ENCODE measurements at regions not wholly inside any gene's neighbourhood (a gene's known extent, or its start where the extent isn't known, plus 50 kb on each side); places are given as distances from the start of the nearest gene placed in this dataset.

DNA sequence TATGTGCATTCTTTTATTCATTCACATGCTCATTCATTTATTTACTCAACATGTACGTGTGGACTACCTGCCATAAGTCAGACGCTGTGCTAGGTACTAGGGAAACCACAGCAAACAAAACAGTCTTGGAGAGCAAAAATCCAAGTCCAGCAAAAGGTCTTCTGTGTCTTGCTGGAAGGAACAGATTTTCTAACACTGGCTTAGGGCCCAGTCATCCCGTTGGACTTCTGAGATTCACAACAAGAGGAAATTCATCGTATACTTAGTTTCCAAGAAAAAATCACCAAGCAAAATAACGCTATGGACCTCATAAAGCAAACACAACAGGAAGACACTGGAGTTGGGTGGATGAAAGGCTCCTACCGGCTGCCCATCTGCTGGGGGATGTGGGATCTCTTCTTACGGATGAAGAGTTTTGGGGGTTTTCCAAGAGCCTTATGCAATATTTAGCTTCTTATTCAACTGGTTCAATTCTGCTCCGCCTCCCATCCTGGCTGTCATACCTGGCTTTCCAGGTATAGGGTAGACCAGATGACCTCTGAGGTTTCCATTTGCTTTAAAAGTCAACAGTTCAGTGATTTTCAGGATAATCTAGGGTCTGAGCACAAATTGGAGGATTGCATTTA lies 262.7 kb downstream of the HAUS1 start:
- TF ChIP-seq EZH2phosphoT487 (IDR thresholded peaks at IDR 0.05; ENCODE audit: borderline replicate concordance, low read length) = no peak
- TF ChIP-seq, protein P1, sequence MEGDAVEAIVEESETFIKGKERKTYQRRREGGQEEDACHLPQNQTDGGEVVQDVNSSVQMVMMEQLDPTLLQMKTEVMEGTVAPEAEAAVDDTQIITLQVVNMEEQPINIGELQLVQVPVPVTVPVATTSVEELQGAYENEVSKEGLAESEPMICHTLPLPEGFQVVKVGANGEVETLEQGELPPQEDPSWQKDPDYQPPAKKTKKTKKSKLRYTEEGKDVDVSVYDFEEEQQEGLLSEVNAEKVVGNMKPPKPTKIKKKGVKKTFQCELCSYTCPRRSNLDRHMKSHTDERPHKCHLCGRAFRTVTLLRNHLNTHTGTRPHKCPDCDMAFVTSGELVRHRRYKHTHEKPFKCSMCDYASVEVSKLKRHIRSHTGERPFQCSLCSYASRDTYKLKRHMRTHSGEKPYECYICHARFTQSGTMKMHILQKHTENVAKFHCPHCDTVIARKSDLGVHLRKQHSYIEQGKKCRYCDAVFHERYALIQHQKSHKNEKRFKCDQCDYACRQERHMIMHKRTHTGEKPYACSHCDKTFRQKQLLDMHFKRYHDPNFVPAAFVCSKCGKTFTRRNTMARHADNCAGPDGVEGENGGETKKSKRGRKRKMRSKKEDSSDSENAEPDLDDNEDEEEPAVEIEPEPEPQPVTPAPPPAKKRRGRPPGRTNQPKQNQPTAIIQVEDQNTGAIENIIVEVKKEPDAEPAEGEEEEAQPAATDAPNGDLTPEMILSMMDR (IDR thresholded peaks at IDR 0.05; ENCODE audit: low read depth, low read length, poor library complexity, severe bottlenecking) = no peak
- Histone ChIP-seq H3K9me2 (replicated peaks; ENCODE audit: control insufficient read depth, low read length) (no peaks in the 10 kb centered on the region), H4K20me1 (ENCODE audit: control insufficient read depth, insufficient read depth, low read depth, low read length) (no peaks in the 10 kb centered on the region), H3F3A (ENCODE audit: control insufficient read depth, insufficient read depth) (no peaks in the 10 kb centered on the region), H3K27me3 (ENCODE audit: control insufficient read depth, low read length) (no peaks in the 10 kb centered on the region; the same call in 1 of the 2 replicates), H3K79me2 (ENCODE audit: control insufficient read depth, low read length) (no peaks in the 10 kb centered on the region), H3K36me3 (ENCODE audit: control insufficient read depth, low read length) (no peaks in the 10 kb centered on the region), H3K4me1 (ENCODE audit: control insufficient read depth, low read length) (no peaks in the 10 kb centered on the region), H3K27ac (ENCODE audit: low read depth, low read length) (no peak overlapping the region), H3K9me3 (ENCODE audit: control insufficient read depth, insufficient read depth, low read length) (peaks cover 12% of the 10 kb centered on the region; the same call in 1 of the 2 replicates), H3K4me2 (ENCODE audit: low read length) (no peak overlapping the region), H3K4me3 (ENCODE audit: low read length) (no peak overlapping the region)

DNA sequence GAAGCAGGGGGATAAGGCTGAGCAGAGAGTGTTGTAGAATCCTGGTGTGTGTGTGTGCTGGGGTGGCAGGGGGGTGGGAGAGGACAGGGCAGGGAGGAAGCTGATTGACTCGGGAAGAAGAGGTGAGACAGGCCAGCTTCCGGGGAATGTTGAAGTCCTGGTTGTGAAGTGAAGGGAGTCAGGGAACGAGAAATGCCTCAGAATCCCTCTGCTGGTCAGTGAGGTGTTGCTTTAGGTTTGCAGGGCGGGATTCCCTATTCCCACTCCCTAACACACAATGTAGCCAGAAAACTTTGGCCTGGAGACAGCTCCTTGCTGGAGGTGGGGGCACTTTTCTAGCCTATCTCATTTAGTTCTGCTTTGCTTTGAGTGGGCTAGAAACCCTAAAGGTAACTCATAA lies 265.1 kb downstream of the HAUS1 start:
- Histone ChIP-seq H3K27me3 (ENCODE audit: control insufficient read depth, low read length) (no peaks in the 10 kb centered on the region; the same call in 1 of the 2 replicates), H3K4me1 (ENCODE audit: control insufficient read depth, low read length) (no peaks in the 10 kb centered on the region), H3K9me2 (replicated peaks; ENCODE audit: control insufficient read depth, low read length) (no peaks in the 10 kb centered on the region), H3K79me2 (ENCODE audit: control insufficient read depth, low read length) (no peaks in the 10 kb centered on the region), H3K27ac (ENCODE audit: low read depth, low read length) (no peak overlapping the region), H3K9me3 (ENCODE audit: control insufficient read depth, insufficient read depth, low read length) (peaks cover 12% of the 10 kb centered on the region; the same call in 1 of the 2 replicates), H3F3A (ENCODE audit: control insufficient read depth, insufficient read depth) (no peaks in the 10 kb centered on the region), H3K4me2 (ENCODE audit: low read length) (no peak overlapping the region), H3K36me3 (ENCODE audit: control insufficient read depth, low read length) (no peaks in the 10 kb centered on the region), H3K4me3 (ENCODE audit: low read length) (no peak overlapping the region), H4K20me1 (ENCODE audit: control insufficient read depth, insufficient read depth, low read depth, low read length) (no peaks in the 10 kb centered on the region)
- TF ChIP-seq EZH2phosphoT487 (IDR thresholded peaks at IDR 0.05; ENCODE audit: borderline replicate concordance, low read length) = no peak
- TF ChIP-seq, protein P1 (IDR thresholded peaks at IDR 0.05; ENCODE audit: low read depth, low read length, poor library complexity, severe bottlenecking) = no peak

DNA sequence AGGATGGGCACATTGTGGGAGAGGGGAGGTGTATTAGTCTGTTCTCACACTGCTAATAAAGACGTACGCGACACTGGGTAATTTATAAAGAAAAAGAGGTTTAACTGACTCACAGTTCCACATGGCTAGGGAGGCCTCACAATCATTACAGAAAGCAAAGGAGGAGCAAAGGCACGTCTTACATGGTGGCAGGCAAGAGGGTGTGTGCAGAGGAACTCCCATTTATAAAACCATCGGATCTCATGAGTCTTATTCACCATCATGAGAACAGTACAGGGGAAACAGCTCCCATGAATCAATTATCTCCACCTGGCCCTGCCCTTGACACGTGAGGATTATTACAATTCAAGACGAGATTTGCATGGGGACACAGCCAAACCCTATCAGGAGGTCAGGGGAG lies 266.7 kb downstream of the HAUS1 start:
- H3K27me3 ChIP-seq (ENCODE audit: control insufficient read depth, low read length) = no peaks in the 10 kb centered on the region; the same call in 1 of the 2 replicates

More for the DNA sequence above, 266.7 kb downstream of the HAUS1 start:
- no peaks in the 10 kb centered on the region for H3F3A ChIP-seq (ENCODE audit: control insufficient read depth, insufficient read depth)
- TF ChIP-seq EZH2phosphoT487 (IDR thresholded peaks at IDR 0.05; ENCODE audit: borderline replicate concordance, low read length) = no peak
- TF ChIP-seq, protein P1 (IDR thresholded peaks at IDR 0.05; ENCODE audit: low read depth, low read length, poor library complexity, severe bottlenecking) = no peak
- H3K9me3 ChIP-seq (ENCODE audit: control insufficient read depth, insufficient read depth, low read length) = peaks cover 12% of the 10 kb centered on the region; the same call in 1 of the 2 replicates
- no peaks in the 10 kb centered on the region for H3K79me2 ChIP-seq (ENCODE audit: control insufficient read depth, low read length)
- no peak overlapping the region for H3K4me2 ChIP-seq (ENCODE audit: low read length)
- H3K27ac ChIP-seq (ENCODE audit: low read depth, low read length) = no peak overlapping the region
- no peak overlapping the region for H3K4me3 ChIP-seq (ENCODE audit: low read length)
- H3K4me1 ChIP-seq (ENCODE audit: control insufficient read depth, low read length) = no peaks in the 10 kb centered on the region
- no peaks in the 10 kb centered on the region for H3K36me3 ChIP-seq (ENCODE audit: control insufficient read depth, low read length)
- H3K9me2 ChIP-seq (replicated peaks; ENCODE audit: control insufficient read depth, low read length) = no peaks in the 10 kb centered on the region
- no peaks in the 10 kb centered on the region for H4K20me1 ChIP-seq (ENCODE audit: control insufficient read depth, insufficient read depth, low read depth, low read length)

Measured in DOHH2 (cell line).